OCI-M1 (cell line): ENCODE measurements at regions not wholly inside any gene's neighbourhood (a gene's known extent, or its start where the extent isn't known, plus 50 kb on each side); places are given as distances from the start of the nearest gene placed in this dataset.

Experiments
- DNase-seq: peaks from one replicate; lab custom pipeline; 2025; lab: John Stamatoyannopoulos, UW

- DNase-seq: no peak
These were observed 178.2 kb upstream of the LPP start for GRCh38 chr3:187975561-187976364.

GRCh38 chr3:187976365-187976900, 177.5 kb upstream of the LPP start:
- no peak for DNase-seq

GRCh38 chr3:187977659-187978058, 176.3 kb upstream of the LPP start:
- DNase-seq: no peak

- DNase-seq: no peak
These were observed 175.4 kb upstream of the LPP start for GRCh38 chr3:187978433-187979011.

GRCh38 chr3:187979564-187979963, 174.4 kb upstream of the LPP start:
- no peak for DNase-seq

GRCh38 chr3:187980861-187981260, 173.1 kb upstream of the LPP start:
- no peak for DNase-seq

- DNase-seq: no peak
These were observed 171.8 kb upstream of the LPP start for GRCh38 chr3:187982142-187982541.

GRCh38 chr3:187983484-187984124, 170.4 kb upstream of the LPP start:
- no peak for DNase-seq

- no peak for DNase-seq
These were observed 168.3 kb upstream of the LPP start for GRCh38 chr3:187985647-187986046.

GRCh38 chr3:187986514-187986934, 167.4 kb upstream of the LPP start:
- peak; percentile 45 for DNase-seq

- DNase-seq: no peak
These were observed 166.8 kb upstream of the LPP start for GRCh38 chr3:187987187-187987586.

- DNase-seq: no peak
These were observed 166.0 kb upstream of the LPP start for GRCh38 chr3:187987924-187988323.

- DNase-seq: no peak
These were observed 164.3 kb upstream of the LPP start for GRCh38 chr3:187989575-187990153.

- no peak for DNase-seq
These were observed 161.3 kb upstream of the LPP start for GRCh38 chr3:187992609-187993008.

GRCh38 chr3:187994221-187995042, 159.5 kb upstream of the LPP start:
- no peak for DNase-seq

GRCh38 chr3:187995043-187995400, 158.9 kb upstream of the LPP start:
- DNase-seq: no peak

- no peak for DNase-seq
These were observed 158.3 kb upstream of the LPP start for GRCh38 chr3:187995667-187996066.

- DNase-seq: no peak
These were observed 157.3 kb upstream of the LPP start for GRCh38 chr3:187996609-187997008.

- no peak for DNase-seq
These were observed 156.5 kb upstream of the LPP start for GRCh38 chr3:187997490-187997889.

- DNase-seq: no peak
These were observed 155.9 kb upstream of the LPP start for GRCh38 chr3:187997946-187998561.

GRCh38 chr3:187998611-187999010, 155.3 kb upstream of the LPP start:
- DNase-seq: no peak
